Right ventricle myocardium superior (tissue), 1 donor: ENCODE measurements at regions not wholly inside any gene's neighbourhood (a gene's known extent, or its start where the extent isn't known, plus 50 kb on each side); places are given as distances from the start of the nearest gene placed in this dataset.

ENCODE experiments used
- ATAC-seq: fragments of 200-7000 bp; cut with Tn5 transposase; one replicate; pipeline ENCODE4 v1.9.1; 2020; ENCODE audit warnings: mild to moderate bottlenecking; ENCODE audit not compliant: poor library complexity
- DNase-seq: peaks from one replicate; pipeline ENCODE4 v3.0.0-alpha.2; 2020
- intact Hi-C: fragments of 100-400 bp; cut with DNase I; formaldehyde crosslinking; loops from one replicate; pipeline ENCODE4 v1.11.2; 2022
- donor health status: DM: no; HTN: yes; CAD: no; lungs with severe emphysema.

DNA sequence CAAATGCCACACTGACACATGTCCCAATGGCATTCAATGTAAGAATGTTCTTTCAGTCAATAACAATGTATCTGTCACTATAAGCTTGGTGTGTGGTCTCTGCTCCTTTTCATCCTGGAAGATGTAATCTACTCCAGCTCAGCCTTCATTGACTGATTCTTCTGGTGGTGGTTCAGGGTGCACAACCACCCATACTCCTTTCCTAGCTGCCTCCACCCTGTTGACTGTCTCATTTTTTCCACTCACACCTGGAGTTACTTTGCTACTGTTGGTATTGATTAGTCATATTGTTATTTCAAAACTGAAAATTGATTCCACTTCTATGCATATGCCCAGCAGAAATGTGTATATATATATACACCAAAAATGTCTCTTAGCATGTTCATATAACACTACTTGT, 140.5 kb downstream of the ASB9 start:
- intact Hi-C loops: no loop called here
- no peak for DNase-seq
- no peak for ATAC-seq

DNA sequence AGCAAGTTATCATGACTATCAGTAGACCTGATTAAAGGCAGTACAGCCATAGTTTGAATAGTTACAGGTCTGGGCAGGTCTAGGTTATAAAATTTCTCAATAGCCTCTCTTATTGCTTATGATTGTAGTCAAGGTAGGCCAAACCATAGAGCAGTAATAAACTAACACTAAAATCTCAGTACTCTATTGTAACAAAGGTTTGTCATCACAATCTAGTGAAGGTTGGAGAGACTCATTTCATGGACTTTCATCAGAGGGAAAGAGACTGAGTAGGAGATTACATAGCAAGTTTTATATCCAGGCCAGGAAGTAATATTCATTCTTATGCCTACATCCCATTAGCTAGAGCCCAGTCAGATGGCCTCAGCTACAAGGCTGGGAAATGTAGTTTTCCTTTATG, 141.0 kb downstream of the ASB9 start:
- ATAC-seq: no peak
- DNase-seq: no peak
- intact Hi-C loops: no loop called here

- no peak for ATAC-seq
- intact Hi-C loops: no loop called here
- no peak for DNase-seq
Measured at GRCh38 chrX:15127010-15127409, 142.9 kb downstream of the ASB9 start.

- DNase-seq: no peak
Measured at GRCh38 chrX:15116900-15117299, 153.0 kb downstream of the ASB9 start.

DNA sequence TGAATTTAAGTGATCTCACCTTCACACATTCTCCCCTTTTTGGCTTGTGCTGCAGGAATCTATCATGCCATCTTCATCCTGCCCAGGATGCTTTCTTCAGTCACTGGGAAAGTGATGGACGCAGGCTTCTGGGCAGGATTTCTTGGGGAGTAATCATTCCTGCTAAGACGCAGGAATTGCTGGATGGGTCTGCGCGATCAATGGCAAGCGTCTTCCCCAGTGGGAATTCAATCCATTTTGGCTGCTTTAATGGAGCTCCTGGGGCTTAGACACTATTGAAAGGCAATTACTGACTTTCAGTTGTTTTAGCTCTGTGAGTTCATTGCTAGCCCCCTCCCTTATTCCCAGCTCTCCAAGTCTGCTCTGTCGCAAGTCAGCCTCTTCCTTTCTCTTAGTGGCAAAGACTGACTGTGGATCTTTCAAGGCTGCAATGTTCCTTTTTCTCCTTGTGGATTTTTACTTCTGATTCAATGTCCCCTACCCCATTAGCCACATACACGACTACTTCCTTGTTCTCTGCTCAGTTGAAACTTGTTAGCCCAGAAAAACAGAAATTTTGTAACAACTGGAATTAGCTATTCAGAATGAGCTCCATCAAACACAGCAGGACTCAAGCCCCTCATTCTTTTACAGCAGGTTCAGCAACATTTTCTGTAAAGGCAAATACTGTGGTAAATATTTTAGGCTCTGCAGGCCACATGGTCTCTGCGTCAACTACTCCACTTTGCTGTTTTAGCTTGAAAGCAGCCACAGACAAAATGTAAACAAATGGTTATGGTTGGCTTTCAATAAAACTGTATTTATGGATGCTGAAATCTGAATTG, 154.9 kb downstream of the ASB9 start:
- intact Hi-C loops: no loop called here
- DNase-seq (no peak), ATAC-seq (no peak)

More at GRCh38 chrX:15116900-15117299, 153.0 kb downstream of the ASB9 start:
- intact Hi-C loops: no loop called here
- no peak for ATAC-seq

DNA sequence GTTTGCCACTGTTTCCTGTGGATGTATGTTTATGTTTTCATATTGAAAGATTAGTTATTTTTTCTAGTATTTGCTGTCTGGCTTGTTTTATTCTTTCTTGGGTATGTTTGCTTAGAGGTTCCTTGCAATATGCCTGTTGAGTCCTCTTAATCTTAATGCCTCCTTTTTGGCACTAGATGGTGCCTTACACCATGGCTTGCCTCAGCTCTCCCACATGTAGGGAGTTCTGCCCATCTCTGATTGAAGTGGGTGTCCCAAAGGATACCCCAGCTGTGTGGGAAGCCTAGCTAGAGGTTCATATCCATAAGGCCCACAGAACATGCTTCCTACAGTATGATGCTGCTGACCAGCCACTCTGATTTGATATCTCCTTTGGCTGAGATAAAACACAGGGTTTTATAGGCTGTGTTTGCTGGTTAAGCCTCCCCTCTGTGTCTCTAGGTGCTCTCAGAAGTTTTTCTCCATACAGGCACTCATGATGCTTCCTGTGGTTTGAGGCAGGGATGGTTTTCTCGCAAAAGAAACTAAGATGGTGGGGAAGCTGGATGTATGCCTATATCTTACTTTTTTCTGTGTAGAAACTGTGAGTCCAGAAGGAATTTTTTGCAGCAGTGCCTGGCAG, 162.4 kb downstream of the ASB9 start:
- no peak for DNase-seq
- intact Hi-C loops: no loop called here

DNA sequence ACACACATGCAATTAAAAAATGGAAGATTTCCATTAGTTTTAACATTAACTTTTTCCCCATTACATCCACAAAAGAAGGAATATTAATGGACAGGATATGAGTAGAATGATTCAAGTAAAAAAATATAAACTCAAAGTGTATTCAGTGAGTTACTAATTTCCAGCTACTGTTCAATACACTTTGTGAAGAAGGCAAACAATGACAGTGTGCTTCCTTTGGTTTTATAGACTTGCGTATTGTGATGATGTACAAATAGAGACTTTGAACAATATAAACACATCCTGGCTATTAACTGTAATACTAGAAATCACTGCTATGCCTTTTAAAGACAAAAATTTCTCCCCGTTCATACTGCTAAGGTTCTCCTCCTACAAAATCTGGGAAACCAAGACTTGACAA, 171.4 kb downstream of the ASB9 start:
- DNase-seq (no peak), ATAC-seq (no peak)
- intact Hi-C loops: no loop called here

More for the DNA sequence above, 162.4 kb downstream of the ASB9 start:
- ATAC-seq: no peak

DNA sequence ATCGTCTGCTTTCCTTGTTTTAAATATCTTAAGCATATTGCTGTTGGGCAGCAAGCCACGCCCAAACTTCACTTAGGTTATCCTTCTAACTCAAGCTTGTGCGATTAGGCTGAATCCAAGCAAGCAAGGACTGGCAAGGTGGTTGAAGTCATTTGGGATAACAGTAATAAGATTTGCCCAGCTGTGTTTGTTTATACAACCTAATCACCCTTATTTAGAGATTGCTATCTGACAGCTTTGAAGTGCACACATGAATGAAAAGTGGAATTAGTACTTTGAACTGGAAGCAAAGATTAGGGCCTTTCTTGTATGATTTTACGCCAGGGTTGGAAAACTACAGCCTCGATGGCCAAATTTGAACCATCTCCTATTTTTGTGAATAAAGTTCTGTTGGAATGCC, 182.1 kb downstream of the ASB9 start:
- intact Hi-C loops: no loop called here
- no peak for DNase-seq
- no peak for ATAC-seq

GRCh38 chrX:15073313-15073712, 196.6 kb downstream of the ASB9 start:
- intact Hi-C loops: no loop called here
- ATAC-seq: no peak
- no peak for DNase-seq

GRCh38 chrX:15072880-15073279, 197.0 kb downstream of the ASB9 start:
- no peak for ATAC-seq
- intact Hi-C loops: no loop called here

GRCh38 chrX:15072259-15072658, 197.6 kb downstream of the ASB9 start:
- no peak for ATAC-seq
- DNase-seq: no peak
- intact Hi-C loops: no loop called here

More at GRCh38 chrX:15072880-15073279, 197.0 kb downstream of the ASB9 start:
- DNase-seq: no peak

DNA sequence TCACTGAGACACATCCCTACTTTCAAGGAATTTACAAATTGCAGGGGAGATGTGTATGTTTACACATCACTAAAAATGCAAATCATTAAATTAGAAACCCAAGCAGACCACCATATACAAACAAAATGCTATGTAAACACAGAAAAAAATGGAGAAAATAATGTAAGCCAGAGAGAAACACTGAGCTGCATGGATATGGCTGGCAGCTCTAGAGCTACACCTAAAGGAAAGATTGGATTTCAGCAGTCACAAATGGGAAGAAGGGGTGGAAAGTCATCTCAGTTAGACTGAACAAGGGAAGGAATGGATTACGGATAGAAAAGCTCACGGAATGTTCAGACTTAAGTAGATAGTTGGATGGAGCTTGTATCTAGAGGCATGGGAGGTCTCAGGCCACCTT, 186.3 kb downstream of the MOSPD2 start:
- DNase-seq (no peak), ATAC-seq (no peak)
- intact Hi-C loops: no loop called here

- DNase-seq: no peak
- ATAC-seq: no peak
- intact Hi-C loops: no loop called here
Measured at GRCh38 chrX:15056044-15056443, 182.8 kb downstream of the MOSPD2 start.

DNA sequence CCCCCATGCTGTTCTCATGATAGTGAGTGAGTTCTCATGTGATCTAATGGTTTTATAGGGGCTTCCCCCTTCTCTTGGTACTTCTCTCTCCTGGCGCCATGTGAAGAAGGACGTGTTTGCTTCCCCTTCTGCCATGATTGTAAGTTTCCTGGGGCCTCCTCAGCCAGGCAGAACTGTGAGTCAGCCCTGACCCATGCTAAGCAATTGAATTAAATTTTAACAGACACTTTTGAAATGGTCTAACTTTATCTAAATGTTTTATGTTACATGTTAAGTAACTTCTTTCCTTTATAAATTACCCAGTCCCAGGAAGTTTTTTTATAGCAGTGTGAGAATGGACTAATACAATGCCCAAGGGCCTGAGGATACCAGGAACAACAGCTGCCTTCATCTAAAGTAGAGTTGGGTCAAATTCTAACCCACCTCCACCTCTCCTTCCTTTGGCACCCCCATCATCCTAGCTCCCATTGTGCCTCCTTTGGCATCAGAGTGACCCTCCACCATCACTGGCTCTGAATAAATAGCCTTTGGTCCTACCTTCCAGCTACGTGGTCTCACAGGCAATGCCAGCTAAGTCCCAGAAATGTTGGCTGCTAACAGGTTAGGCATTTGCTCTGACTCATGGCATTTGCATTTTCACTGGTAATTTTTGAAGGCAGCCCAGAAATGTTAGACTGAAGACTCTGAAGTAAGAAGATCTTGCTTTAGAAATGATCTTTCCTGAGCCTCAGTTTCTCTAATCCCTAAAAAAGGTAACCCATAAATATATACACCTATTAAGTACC, 182.1 kb downstream of the MOSPD2 start:
- ATAC-seq (no peak), DNase-seq (no peak)
- intact Hi-C loops: no loop called here

DNA sequence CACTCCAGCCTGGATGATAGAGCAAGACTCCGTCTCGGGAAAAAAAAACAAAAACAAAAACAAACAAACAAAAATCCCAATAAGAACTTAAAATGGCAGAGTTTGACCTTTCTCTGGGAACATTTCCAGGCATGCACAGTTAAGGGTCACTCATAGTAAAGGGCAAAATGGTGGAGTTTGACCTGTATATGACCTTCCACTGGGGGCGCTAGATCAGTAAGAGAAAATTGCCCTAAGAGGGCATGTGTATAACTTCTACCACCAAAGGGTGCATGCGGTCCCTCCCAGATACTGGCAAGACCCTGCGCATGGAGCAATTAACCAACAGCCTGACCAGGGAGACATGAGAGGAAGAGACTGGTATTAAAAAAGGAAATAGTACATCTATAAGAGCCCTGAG, 177.2 kb downstream of the MOSPD2 start:
- intact Hi-C loops: no loop called here
- ATAC-seq: no peak

GRCh38 chrX:15043538-15043937, 170.3 kb downstream of the MOSPD2 start:
- DNase-seq: no peak
- ATAC-seq: no peak
- intact Hi-C loops: no loop called here

More for the DNA sequence above, 177.2 kb downstream of the MOSPD2 start:
- no peak for DNase-seq

DNA sequence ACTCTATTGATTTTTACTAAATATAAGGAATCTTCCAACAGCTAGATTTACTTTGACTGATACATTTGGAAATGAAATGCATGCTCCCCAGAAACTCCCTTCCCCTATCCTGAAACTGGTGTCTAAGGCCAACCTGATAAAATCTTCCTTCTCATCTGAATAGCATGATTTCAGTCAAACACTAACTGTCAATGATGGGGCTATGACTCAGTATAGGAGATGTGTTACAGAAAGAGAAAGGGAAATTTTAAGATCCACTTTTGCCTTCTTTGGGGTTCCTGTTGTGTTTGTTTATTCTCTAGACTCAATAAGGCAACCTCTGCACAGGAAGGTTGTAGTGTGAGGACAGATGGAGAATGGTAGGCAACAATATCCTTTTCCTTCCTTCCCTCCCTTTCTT, 160.7 kb downstream of the MOSPD2 start:
- ATAC-seq (no peak), DNase-seq (no peak)
- intact Hi-C loops: no loop called here

DNA sequence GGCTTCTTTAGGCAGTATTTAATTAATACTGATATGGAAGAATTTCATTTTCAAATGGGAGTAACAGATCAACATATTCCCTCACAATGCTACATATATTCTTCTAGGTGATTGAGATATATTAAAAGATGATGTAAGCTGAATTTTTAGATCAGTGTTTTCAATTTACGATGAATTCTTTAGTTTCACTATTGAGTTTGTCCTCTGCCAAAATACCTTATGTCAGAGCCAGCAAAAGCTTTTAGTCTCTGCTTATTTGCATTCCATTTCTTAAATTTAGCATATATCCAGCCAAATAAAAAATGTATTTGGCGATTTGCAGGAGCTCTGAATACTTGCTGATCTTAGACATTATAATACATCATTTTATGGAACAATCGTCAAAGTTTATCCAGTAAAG, 144.3 kb downstream of the MOSPD2 start:
- intact Hi-C loops: no loop called here
- ATAC-seq (no peak), DNase-seq (no peak)

DNA sequence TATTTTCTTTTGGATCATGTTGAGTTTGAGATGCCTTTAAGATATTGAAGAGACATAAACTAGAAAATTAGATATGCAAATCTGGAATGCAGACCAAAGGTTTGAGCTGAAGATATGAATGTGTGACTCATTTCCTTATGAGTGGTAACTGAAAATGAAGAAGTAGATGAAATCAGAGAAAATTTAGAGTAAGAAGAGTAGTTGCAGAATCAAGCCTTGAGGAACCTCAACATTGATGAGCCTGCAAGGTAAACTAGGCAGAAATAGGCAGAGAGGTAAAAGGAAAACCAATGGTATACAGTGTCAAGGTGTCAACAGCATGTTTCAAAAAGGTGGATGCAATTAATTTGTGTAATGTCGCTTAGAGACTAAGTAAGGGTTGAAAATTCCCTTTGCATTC, 142.8 kb downstream of the MOSPD2 start:
- DNase-seq: no peak
- intact Hi-C loops: no loop called here
- ATAC-seq: no peak

DNA sequence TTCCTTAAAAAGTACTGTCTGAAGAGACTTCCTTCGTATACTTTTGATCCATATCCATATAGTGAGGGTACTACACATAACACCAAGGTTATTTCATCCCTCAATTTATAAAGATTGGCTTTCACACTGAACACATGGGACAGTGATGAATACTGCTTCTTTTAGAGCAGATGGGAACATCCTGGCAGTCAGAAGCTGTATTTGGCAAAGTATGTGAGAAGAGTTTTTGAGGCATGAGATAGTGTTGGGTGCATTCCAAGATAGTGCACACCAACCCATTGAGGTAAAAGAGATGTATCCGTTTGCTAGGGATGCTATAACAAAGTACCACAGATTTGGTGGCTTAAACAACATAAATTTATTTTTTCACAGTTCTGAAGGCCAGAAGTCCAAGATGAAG, 141.1 kb downstream of the MOSPD2 start:
- DNase-seq: no peak
- intact Hi-C loops: no loop called here
- no peak for ATAC-seq
